Fibroblast of skin of left quadriceps (primary cell): ENCODE measurements at regions not wholly inside any gene's neighbourhood (a gene's known extent, or its start where the extent isn't known, plus 50 kb on each side); places are given as distances from the start of the nearest gene placed in this dataset.

Source experiments
- DNase-seq, 2 experiments: peaks; one replicate each; pipeline ENCODE4 v3.0.0-alpha.2; 2013; ENCODE audit warnings: low read depth in 2 of 2

DNA sequence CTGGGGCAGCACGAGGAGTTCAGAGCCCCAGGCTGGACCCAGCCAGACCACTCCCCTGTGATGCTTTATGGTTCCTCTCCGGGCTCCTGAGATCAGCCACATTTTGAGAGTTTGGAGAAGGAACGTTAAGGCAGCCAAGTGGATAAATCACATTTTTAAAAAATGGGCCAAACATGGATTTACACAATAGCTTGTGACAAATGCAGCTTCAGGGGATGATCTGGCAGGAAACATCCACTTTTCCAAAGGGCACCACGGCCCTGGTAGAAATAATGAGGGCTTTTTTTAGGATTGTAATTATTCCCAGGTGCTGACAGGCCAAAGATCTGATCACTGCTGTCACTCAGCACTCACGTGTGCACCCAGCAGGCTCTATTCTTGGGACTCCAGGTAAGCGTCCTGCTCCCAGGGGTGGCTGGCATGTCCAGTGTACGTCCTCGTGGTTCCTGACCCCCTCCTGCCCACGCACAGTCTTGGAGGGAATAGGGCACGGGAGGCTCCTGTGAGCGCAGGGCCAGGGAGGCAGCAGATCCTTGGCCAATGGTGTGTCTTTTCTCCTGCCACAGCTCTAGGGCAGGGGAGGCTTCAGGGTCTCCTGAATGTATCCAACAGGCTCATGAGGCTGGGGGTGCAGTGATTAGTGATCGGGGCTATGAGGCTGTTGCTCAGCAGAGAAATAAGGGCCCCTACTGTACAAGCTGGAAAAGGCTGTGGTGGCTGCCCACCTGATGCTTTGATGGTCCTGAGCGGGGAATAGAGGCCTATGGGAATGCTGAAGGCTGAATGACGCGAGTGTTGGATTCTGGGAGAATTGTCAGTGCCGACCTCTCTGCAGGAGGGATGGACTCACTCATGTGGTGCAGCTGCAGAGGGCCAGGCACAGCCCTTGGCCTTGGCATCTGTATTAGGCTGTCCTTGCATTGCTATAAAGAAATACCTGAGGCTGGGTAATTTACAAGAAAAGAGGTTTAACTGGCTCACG lies 415.7 kb downstream of the PTPRU start:
- DNase-seq, result no peak

DNA sequence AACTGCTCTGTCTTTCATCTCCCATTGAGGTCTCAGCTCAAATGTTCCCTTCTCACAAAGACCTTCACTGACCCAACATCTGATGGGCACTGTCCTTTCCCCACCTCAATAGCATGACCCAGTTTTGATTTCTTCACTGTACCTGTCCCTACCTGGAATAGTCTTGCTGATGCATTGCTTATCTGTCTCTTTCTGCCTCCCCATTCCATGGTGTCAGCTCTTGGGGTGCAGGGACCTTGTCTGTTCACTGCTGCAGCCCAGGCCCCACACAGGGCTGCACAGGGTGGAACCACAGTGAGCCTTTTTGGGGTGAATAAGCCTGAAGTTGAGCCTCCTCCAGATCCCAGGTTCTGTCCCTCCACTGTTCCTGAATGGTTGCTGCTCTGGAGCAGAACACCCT lies 414.9 kb downstream of the PTPRU start:
- no peak for DNase-seq

GRCh38 chr1:29650476-29650875 lies 414.2 kb downstream of the PTPRU start:
- DNase-seq, result no peak

GRCh38 chr1:29650041-29650400 lies 413.7 kb downstream of the PTPRU start:
- DNase-seq, result no peak

DNA sequence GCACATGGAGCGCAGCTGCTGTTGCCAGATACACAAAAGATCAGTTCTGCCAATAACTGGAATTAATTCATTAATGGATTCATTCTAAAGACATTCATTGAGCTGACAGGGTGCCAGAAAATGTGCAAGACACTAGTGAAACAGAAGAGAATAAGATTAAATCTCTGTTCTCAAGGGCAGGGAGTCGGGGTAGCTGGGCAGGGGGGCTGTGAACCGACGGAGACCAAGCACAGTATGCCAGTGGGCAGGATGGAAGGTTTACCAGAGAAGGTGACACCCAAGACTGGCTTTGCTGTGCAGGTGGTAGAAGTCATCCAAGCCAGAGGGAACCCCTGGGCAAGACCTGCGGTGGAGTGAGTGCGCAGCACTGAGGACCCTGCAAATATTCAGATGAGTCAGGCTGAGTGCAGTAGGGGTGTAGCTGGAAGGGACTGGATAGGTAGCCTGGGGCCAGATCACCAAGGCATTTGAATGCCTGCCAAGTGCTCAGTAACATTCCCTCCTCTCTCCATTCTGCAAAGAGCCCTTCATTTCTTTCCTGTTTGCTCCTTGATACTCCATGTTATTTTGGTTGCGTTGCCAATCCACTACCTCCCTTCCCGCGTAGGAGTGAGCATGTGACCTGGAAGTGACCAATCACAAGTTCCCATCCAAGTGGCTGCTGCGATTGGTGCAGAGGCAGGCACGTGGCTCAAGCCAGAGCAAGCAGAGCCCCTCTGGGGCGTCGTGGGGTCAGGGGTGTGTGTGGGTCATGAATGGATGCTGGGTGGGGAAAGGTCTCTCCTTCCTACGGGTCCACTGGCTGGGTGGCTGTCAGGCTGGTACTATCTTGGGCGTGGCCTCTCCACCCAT lies 413.1 kb downstream of the PTPRU start:
- DNase-seq, result no peak

DNA sequence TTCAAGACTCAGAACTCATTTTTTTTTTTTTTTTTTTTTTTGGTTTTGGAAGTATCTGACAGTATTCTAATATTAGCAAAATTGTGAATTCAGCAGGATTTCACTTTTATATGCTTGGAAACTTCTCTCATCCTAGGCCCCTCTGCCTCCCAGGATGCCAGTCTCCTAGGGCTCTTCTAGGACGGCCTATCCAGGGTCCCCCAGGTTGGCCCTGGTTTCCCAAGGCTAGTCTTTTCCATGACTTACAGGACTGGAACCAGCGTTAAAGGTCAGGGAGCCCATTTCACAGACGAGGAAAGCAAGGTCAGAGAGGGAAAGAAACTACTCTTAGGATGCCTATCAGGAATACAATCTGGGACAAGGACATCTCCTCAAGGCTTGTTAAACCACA lies 412.5 kb downstream of the PTPRU start:
- DNase-seq, result no peak

GRCh38 chr1:29648026-29648425 lies 411.7 kb downstream of the PTPRU start:
- DNase-seq, result no peak

DNA sequence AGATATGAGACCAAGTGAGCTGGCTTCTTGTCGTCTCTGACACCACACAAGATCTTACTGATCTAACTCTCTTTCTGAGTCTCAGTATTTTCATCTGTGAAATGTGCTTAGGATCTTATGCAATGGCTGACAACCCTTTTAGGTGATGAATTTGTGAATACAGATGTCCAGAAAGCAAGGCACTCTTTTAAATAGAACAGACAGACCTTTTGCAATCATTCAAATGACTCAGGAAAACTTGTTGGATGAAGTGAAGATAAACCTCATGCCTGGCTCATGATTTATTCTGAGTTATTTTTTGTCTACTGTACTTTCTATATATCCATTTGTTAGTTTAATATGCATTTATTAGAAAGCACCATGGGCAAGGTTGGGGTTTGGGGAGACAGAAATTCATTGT lies 411.3 kb downstream of the PTPRU start:
- DNase-seq, result no peak

DNA sequence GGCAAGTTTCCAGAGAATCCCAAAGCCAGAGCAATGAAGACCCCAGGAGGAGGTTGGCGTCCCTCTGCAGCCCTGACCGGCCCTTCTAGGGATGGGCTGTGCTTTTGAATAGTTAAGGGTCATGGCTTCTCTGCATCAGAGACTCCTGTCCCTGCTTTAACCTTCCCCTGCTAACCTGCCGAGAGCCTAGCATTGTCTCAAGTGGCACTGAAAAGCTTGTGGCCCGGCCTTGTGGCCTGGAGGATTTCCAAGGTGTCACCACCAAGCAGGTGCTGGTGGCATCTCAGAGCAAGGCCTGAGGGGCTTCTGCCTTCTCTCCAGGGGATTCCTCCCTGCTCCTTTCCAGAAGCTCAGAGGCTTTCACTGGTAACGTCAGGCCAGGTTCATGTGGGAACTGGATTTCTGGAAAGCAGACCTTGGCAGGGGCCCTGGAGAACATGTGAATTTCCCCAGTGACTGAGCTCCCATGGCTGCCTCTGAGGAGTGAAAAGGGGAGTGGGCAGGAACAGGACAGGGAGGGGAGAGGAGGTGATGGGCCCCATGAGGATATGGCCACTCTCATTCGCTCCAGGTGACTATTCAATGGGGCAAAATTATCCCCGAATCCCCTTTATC lies 409.9 kb downstream of the PTPRU start:
- no peak for DNase-seq

GRCh38 chr1:29645586-29645985 lies 409.3 kb downstream of the PTPRU start:
- DNase-seq, result no peak

DNA sequence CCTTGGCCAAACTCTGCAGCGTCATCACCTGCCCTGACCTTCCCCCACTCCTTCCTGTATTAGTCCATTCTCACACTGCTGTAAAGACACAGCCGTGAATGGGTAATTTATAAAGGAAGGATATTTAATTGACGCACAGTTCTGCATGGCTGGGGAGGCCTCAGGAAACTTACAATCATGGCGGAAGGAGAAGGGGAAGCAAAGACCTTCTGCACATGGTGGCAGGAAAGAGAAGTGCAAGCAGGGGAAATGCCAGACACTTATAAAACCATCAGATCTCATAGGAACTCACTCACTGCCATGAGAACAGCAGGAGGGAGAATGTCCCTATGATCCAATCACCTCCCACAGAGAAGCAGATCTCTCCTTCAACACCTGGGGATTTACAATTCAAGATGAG lies 408.5 kb downstream of the PTPRU start:
- no peak for DNase-seq

GRCh38 chr1:29643838-29644440 lies 407.6 kb downstream of the PTPRU start:
- no peak for DNase-seq

DNA sequence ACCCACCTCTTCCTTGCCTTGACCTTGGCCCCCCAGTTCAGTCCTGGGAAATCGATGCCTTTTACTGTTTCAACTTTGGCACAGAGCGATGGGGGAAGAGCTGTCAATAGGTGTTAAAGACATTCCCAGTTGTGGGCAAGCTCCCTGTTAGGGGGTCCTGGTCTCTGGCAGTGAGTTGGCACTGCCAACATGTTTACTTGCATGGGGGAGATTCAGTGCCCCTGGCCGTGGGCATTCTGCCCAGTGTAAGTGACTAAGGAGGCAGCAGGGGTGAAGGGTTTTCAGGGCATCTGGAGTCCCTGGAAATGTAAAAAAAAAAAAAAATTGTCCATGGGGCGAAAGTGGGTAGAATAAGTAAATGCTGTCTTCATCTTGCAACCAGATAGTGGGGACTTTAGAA lies 407.0 kb downstream of the PTPRU start:
- DNase-seq, result no peak

DNA sequence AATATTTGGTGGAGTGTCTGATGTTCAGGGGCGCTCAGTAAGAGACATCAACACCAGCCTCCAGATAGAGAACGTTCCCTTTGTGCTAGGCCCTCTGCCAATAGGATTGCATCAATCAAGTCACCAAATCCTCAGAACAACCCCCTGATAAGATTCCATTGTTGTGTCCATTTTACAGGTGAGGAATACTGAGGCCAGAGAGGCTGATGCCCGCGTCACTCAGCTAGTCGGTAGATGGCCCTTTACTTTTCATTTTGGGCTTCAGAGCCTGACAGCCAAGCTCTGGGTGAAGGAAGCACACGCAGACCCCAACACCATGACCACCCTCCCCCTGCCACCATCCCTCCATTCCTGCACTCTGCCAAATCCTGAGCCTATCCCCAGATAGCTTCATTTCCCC lies 406.2 kb downstream of the PTPRU start:
- no peak for DNase-seq

DNA sequence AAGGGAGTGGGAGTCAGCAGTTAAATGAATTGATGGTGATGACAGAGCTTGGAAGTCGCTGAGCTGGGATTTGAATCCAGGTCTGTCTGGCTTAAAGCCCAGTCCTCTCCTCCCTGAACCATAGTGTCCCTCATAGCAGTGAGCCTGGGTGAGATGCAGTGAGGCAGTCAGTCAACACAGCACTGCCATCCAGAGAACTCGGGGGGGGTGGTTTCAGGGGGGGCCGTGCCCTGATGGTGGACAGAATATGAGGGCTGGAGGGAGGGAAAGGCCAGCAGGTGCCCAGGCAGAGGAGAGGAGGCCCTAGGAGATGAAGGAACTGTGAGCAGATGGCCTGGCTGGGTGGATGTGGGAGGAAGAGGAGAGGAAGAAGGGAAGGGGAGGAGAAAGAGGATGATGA lies 405.6 kb downstream of the PTPRU start:
- DNase-seq, result no peak

GRCh38 chr1:29640428-29640785 lies 404.1 kb downstream of the PTPRU start:
- DNase-seq, result no peak

DNA sequence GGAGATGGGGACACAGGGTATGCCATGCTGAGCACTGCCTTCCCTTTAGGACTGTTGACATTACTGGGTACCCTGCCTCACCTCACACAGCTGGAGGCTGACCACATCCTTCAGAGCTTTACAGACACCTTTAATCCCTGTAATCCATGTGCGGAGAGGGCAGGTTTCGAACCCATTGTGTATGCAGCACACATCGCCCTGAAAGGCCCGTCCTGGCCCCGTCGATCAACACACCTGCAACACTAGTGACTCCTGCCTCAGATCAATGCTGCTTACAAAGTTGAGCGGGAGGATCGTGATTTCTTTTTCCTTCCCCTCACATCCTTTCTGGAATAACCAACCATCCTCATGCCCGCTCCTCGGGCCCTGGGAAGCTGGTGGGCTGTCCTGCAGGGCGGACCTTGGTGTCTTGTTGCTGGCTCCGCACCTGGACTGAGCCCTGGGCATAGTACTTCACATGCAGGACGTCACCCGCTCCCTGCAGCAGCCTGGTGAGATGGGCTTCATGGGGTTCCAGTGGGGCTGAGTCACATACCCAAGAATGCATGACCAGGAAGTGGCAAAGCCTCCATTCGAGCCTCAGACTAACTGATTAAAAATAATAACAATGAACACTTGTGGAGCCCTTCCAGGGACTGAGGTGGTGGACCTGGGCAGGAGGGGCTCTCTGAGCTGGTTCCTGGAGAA lies 403.6 kb downstream of the PTPRU start:
- DNase-seq, result peak in 1 of 2 experiments; percentile 4

GRCh38 chr1:29639156-29639736 lies 402.9 kb downstream of the PTPRU start:
- no peak for DNase-seq

DNA sequence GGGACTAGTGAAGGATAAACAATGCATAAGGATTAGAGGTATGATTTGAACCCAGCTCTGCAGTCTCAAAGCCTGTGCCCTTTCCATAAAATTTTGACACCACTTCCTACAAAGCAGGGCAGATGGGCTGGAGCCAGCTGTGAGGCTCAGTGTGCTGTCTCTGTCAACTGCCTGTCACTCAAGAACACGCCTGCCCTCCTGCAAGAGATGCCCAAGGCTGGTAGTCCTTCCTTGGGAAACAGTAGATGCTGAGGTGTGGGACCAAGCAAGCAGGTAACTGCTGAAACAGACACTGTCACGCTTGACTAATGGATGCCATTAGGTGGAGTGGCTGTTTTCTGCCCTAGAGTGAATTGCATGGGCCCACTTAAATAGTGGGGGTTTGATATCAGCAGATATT lies 402.0 kb downstream of the PTPRU start:
- DNase-seq, result no peak

- DNase-seq, result no peak
Measured at GRCh38 chr1:29636936-29637335, 400.6 kb downstream of the PTPRU start.
